ENCODE measurements at regions not wholly inside any gene's neighbourhood (a gene's known extent, or its start where the extent isn't known, plus 50 kb on each side); places are given as distances from the start of the nearest gene placed in this dataset.
A peak's percentile ranks its signal among the peaks of the same experiment; 100 is the strongest.
"Not testable (repeated sequence)": the region's sequence is repeated elsewhere in the genome, so short reads cannot be mapped to it uniquely, and the experiment has no call there.

- DNase-seq (ENCODE audit: low spot score): no peak
Measured at GRCh38 chr13:62173958-62174357, 758.3 kb upstream of the PCDH20 start.

DNA sequence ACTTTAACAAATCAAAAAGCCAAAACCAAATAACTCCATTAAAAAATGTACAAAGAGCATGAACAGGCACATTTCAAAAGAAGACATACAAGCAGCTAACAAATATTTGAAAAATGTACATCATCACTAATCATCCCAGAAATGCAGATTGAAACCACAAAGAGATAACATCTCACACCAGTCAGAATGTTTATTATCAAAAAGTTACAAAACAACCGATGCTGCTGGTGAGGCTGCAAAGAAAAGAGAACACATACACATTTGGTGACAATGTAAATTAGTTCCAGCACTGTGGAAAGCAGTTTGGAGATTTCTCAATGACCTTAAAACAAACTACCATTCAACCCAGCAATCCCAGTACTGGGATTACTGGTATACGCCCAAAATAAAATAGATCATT, 756.0 kb upstream of the PCDH20 start:
- no peak for DNase-seq (ENCODE audit: low spot score)

- DNase-seq (ENCODE audit: low spot score): no peak
Measured at GRCh38 chr13:62168891-62169290, 753.2 kb upstream of the PCDH20 start.

DNA sequence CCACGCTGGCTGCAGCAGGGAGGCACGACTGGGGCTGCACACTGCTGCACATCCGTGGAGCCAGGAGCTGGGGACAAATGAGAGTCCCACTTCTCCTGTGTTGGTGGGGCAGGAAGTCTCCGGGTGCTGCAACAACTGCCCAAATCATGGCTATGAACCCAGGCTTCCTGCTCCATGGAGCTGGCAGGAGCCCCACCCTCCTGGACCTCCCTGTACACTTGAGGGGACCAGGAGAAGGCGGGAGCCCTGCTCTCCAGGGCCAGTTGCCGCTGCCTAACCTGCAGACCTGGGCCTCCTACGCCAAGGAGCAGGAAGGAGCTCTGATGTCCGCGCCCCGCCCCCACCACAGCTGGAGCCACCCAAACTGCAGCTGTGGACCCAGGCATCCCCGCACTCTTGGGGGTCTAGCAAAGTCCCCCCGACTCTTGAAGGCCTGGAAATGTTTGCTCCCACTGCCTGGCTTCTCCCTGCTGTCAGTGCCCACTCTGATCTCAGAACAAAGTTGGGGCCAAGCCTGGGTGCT, 752.1 kb upstream of the PCDH20 start:
- DNase-seq (ENCODE audit: low spot score): no peak

- DNase-seq (ENCODE audit: low spot score): no peak
Measured at GRCh38 chr13:62162860-62163259, 747.2 kb upstream of the PCDH20 start.

DNA sequence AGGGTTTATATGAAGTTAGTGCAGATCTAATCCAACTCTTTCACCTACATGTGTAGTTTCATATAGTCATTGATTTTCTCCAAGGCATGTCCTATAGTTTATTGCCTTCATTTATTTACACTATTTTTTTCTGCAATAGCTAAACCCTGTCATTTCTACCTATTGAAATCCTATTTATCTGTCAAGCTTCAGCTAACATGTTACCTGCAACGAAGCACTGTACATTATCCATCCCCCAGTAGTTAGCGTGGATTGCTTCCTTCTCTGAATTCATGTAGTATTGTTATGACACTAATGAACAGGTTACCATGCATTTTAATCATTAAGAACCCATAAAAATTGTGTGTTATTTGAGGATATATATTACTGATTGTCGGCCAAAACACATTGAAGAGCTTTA, 742.9 kb upstream of the PCDH20 start:
- no peak for DNase-seq (ENCODE audit: low spot score)

- DNase-seq (ENCODE audit: low spot score): not testable (repeated sequence)
Measured at GRCh38 chr13:62151724-62152123, 736.1 kb upstream of the PCDH20 start.

- DNase-seq (ENCODE audit: low spot score): no peak
Measured at GRCh38 chr13:62142048-62142447, 726.4 kb upstream of the PCDH20 start.

DNA sequence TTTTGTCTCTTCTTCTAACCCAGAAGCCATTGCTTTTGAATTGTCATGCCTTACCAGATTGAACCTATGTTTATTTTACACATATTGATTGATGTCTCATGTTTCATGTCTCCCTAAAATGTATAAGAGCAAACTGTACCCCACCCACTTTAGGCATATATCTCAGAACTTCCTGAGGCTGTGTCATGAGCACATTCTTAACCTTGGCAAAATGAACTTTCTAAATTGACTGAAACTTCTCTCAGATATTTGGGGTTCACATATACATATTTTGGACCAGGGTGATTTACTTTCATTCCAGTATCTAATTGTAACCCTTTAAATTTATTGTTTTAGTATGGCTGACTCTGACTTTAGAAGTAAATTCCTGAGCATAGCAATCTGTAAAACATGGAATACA, 723.9 kb upstream of the PCDH20 start:
- no peak for DNase-seq (ENCODE audit: low spot score)

GRCh38 chr13:62137629-62138405, 722.2 kb upstream of the PCDH20 start:
- DNase-seq (ENCODE audit: low spot score): no peak

DNA sequence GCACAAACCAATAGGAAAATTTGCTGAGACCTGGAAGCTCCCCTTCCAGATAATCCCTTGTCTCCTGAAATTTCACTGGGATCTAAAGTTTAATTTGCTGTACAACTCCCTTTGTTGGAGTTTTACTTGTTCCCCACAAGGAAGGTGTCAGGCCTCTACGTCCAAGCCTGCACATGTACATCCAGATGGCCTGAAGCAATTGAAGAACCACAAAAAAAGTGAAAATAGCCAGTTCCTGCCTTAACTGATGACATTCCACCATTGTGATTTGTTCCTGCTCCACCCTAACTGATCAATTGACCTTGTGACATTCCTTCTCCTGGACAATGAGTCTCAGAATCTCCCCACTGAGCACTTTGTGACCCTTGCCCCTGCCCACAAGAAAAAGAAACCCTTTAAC, 716.0 kb upstream of the PCDH20 start:
- DNase-seq (ENCODE audit: low spot score): no peak

DNA sequence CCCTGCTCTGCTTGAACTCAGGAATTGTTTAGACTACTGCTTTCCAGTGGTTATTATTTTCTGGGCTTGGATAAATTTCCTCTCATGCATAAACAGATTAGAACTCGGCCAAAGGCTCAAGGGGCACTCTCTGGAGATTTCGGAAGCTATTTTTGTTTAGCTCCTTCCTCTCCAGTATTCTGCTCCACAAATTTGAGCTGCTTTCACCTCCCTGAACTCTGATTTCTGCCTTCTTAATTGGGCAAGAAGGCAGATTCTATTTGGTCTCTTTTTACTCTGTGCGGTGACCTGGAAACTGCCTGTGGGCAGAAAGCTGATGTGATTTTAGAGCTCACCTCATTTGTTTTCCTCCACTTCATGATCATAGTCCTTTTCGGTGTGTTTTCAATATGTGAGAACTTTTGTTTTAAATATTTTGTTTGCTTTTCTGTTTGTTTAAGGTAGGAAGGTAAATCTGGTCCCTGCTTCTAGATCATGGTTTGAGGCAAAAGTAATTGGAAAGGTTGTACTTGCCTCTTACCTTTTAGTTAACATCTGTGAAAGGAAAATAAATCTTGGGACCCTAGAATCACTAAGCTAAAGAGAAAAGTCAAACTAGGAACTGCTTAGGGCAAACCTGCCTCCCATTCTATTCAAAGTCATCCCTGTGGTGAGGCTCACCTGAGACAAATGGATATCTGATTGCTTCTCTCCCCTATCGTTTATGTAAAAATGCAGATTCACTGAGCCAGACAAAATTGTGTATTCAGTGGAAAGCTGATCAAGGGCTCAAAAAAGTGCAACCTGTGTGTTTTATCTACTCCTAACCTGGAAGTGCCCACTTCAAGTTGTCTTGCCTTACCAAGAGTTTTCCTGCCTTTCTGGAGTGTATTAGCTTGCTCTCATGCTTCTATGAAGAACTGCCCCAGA, 714.7 kb upstream of the PCDH20 start:
- no peak for DNase-seq (ENCODE audit: low spot score)

DNA sequence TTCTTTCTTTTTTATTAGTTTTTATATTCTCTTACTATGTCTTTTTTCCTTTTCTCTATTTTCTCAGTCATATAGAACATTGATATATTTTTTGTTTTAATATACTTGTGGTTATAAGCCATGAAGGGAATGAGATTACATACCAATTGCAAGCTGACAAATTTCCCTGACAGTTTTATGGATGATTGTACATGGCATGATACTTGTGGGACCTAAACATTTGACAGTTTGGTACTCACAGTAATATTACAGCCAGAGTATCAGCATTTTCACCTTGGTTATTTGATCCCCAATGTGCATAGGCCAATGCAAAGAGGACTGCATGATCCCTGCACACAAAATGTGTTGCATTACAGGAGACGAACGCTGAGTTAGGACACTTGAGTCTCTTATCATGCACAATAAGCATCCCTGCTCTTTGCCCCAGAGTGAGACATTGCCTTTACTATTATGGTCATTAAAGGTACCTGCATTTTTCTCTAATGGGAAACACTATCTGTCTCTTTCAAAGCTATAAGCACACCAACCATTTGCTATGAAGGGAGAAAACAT, 713.4 kb upstream of the PCDH20 start:
- no peak for DNase-seq (ENCODE audit: low spot score)

GRCh38 chr13:62126400-62126799, 710.8 kb upstream of the PCDH20 start:
- DNase-seq (ENCODE audit: low spot score): no peak

GRCh38 chr13:62125451-62125850, 709.8 kb upstream of the PCDH20 start:
- no peak for DNase-seq (ENCODE audit: low spot score)

DNA sequence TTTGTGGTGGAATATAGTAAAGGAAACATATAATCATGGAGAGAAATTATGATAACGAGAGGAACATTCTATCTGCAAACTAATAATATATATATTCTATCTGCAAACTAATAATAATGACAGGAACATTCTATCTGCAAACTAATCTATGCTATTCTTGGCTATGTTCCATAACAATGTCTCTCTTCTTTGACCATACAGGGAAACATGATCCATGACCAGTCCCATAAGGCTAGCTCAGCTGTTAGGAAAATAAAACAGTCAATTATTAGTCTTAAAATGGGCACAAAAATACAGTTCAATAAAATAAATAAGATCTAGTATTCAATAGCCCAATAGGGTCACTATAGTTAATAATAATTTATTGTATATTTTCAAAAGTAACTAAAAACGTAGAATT, 707.8 kb upstream of the PCDH20 start:
- DNase-seq (ENCODE audit: low spot score): no peak

GRCh38 chr13:62122434-62122833, 706.8 kb upstream of the PCDH20 start:
- DNase-seq (ENCODE audit: low spot score): no peak

GRCh38 chr13:62119739-62120700, 704.4 kb upstream of the PCDH20 start:
- DNase-seq (ENCODE audit: low spot score): peak; percentile 16

- DNase-seq (ENCODE audit: low spot score): no peak
Measured at GRCh38 chr13:62115831-62116230, 700.2 kb upstream of the PCDH20 start.

DNA sequence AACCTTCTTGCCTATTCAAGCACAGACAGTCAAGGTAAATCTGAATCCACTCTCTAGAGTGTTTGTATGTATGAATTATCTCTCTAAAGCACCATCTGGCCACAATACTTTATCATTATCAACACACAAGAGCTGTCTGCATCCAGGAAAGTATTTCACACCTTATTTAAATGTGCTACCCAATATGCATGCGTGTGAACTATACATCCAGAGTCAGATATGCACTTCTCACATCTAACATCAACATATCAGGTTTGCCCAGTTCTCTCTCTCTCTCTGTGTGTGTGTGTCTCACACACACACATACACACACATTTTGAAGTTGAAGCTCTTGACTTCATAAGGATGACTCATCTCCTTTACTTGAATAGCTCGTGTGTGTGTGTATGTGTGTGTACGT, 697.5 kb upstream of the PCDH20 start:
- DNase-seq (ENCODE audit: low spot score): peak; percentile 4

GRCh38 chr13:62110079-62110478, 694.4 kb upstream of the PCDH20 start:
- no peak for DNase-seq (ENCODE audit: low spot score)

GRCh38 chr13:62104136-62104535, 688.5 kb upstream of the PCDH20 start:
- DNase-seq (ENCODE audit: low spot score): not testable (repeated sequence)

Measured in SW480 (cell line).